ENCODE measurements at regions not wholly inside any gene's neighbourhood (a gene's known extent, or its start where the extent isn't known, plus 50 kb on each side); places are given as distances from the start of the nearest gene placed in this dataset.
A peak's percentile ranks its signal among the peaks of the same experiment; 100 is the strongest.

DNA sequence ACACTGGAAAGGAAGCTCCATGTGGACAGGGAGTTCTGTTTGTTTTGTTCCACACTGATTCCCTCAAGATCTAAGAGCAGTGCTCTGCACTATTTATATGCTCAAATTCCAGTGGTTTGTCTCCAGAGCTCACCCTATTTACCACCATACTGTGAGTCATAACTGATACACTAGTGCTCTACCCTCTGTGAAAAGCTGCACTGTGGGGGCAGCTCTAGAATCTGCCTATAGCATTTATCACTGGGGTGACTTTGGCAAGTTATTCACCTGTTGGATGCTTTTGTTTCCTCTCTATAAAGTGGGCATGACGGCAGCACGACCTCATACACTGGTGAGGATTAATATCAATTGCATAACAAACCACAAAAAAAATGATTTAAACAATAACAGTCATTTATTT is 307.8 kb downstream of the NR2F1-AS1 start:
- no peak for DNase-seq

DNA sequence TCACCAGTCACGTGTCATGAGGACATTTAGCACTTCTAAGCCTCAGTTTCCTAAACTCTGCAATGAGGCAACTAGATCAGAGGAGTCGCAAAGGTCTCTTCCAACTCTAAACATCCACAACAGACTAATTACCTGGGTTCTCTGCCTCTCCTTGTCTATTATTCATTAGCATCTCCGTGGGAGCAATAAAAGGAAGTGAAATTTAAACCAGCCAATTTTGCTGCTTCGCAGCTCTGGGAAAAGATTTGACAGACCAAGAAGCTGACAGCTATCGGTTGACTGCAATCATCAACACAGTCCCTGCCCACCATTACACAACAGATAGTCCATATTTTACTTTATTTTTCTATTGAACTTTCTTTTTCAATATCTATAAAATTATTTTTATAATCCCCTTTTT is 308.9 kb downstream of the NR2F1-AS1 start:
- no peak for DNase-seq

DNA sequence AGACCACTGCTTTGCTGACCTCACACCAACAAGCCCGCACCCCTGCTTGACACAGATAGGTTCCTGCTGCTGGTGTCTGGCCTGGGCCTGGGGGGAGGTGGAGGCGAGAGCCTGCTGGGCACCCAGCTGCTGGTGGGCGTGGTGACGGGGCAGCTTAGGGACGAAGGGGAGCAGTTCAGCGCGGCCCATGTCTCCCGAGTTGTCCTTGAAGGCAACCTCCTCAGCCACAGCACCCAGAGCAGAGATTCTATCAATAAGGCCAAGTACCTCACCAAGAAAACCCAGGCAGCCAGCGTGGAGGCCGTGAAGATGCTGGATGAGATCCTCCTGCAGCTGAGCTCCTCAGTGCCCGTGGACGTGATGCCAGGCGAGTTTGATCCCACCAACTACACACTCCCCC is 313.3 kb downstream of the NR2F1-AS1 start:
- no peak for DNase-seq

DNA sequence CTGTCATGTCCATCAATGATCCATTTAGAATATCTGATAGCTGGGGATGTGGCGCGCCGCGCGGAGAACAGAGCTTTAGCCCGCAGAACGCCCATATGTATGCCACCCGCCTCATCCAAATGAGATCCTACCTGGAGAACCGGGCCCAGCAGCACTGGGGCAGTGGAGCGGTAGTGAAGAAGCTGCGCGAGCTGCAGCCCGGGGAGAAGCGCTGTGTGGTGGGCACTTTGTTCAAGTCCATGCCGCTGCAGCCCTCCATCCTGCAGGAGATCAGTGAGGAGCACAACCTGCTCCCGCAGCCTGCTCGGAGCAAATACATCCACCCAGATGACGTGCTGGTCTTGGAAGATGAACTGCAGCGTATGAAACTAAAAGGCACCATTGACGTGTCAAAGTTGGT is 313.7 kb downstream of the NR2F1-AS1 start:
- no peak for DNase-seq

DNA sequence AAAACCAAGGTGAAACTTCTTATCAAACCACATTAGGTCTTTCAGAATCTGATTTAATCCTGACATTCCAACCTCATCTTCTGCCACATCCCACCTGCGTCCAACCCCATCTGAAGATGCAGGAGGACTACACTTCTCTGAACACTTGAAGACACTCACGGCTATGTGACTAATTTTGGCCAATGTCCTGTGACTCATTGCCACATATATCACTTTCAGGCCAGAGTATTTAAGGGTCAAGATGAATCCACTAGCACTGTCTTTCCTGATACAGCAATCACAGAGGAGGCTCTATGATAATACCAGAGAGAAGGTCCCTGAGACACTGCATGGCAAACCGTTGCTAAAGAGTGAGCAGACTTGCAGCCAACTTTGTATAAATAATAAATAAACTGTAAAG is 323.4 kb downstream of the NR2F1-AS1 start:
- DNase-seq = no peak

DNA sequence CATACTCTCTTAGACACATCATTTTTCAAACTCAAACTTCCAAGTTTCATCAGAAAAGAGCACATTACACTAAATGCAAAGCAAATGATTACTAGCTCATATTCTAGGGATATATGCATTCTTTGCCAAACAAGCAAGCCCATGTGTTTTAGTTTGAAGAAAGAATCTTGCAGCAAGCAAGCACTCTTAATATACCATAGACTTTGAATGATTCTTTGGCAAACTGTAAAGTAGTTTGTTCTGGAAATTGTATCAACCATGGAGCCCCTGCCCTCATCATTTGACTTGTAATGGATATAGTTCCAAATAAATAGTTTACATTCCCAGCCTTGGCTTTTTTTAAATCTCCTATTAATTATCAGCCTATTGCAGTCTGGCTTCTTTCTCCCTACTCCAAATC is 325.2 kb downstream of the NR2F1-AS1 start:
- no peak for DNase-seq

DNA sequence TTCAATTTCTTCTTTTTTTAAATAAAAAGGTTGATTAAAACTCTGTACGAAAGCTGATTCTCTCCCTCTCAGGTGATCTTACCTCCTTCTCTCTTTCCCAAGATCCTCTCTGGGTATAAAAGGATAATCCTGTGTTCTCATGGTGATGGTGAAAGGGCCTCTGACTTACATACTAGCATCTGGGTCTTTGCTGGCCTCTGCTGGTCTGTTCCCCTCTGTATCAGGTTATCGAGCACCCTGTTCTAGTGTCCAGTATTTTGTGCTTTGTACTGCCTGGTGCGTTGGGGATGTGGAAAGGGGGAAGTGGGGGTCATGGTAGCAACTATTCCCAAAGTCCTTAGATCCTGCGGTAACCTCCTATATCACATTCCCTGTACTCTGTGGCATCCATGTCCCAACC is 328.9 kb downstream of the NR2F1-AS1 start:
- no peak for DNase-seq

DNA sequence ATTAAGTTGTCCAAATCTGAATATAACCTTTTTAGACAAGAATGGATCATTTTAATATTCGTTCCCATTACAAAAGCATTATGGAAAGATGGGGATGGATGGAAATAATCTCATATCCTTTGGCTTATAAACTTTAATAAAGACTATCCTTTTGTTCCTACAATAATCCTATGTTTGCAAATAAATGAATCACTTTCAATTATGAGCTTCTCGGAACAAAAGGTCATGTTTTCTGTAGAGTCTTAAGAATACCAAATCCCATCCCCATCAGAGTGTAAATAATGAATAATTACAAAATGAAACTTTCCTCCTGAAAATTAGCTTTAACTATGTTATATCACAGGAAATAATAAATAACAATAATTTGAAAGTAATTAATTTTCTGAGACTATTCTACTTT is 329.7 kb downstream of the NR2F1-AS1 start:
- no peak for DNase-seq

DNA sequence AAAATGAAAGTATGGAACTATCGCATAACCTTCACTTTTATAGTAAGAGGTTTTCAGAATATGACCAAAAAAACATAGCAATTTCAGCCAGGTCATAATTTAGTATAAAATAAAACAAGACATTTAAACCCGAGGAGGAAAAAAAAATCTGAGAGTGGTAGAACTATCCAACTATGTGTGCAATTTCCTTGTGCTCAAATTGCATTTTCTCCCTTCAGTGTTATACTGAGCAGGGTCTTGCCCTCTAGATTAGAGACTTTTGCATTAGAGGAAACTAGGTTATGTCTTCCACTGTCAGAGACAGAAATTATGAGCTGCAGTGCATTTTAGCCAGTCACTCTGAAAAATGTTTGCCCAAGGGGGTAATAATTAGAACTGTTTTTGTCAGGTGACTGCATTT is 330.6 kb downstream of the NR2F1-AS1 start:
- no peak for DNase-seq

DNA sequence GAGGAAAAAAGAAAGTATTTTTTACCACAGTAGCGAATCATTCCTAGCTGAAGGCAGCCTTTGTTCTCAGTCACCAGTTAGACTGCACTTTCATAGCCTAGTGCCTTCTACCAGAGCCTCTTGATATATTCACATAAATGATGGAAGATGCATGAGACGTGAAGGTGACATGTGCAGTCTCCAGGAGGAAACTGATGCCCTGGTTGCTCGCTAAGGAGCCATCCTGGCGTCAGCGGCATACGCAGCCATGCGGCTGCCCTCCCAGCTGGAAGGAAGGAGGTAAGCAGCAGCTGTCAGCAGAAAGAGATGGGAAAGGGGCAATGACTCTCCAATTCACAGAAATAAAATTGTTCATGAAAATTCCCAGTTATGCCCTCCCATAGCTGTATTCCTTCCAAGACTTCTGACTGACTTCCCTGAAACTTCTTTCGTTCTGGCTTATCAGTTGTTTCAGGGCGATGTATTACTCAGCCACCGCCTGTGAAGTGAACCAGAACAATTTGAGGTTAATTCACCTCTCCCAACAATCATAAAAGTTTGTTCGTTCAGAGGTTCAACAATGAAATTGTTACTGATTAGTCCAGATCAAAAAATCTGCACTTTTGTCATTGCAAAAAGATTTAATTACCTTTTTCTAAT is 331.2 kb downstream of the NR2F1-AS1 start:
- no peak for DNase-seq

DNA sequence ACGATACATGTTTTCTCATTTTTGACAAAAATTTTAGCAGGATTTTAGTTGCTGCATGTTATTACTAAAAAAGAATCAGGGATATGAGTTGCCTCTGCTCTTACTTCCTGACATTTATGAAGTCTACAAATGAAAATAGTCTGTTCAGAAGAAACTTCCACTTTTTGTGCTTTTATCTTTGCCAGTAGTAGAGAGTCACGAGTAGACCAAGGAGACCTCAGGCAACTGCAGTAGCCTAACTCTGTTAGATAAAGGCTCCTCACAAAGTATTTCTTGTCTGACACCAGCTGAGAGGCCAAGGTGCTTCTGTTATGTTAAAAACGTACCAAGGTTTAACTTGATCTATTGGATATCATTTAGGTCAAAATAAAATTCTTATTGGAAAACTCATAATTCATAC is 333.9 kb downstream of the NR2F1-AS1 start:
- DNase-seq = no peak

DNA sequence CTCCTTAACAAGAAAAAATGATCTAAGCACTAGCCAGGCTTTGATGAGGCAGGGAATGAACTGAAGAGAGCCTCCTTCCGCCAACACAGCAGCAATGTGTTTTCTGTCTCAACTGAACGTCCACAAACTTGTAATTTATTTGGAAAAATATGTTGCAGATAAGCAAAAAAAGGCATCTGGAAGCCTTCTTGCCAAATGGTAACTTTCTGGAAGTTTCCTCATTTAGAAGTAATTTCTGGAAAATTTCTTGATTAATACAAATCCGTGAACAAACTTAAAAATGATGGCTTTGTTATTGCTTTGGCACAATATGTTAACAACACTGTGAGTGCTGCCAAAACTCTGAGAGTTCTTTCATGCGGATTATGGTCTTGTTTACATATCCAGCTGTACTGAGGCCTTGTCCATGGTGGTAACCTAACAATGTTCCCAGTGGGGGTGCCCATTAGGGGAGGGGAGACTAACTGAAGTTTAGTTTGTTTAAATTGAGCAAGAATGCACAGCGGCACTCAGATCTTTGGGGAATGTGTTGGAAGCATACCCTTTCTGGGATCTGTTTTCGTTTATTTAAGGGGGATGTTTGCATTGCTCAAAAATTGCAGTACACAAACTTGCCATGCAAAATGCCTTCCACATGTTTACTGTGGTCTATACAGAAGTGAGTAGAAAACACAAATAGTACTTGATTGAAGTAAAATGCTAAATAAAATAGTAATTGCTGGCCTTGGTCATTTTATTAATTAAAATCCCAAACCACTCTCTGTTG is 334.7 kb downstream of the NR2F1-AS1 start:
- no peak for DNase-seq

DNA sequence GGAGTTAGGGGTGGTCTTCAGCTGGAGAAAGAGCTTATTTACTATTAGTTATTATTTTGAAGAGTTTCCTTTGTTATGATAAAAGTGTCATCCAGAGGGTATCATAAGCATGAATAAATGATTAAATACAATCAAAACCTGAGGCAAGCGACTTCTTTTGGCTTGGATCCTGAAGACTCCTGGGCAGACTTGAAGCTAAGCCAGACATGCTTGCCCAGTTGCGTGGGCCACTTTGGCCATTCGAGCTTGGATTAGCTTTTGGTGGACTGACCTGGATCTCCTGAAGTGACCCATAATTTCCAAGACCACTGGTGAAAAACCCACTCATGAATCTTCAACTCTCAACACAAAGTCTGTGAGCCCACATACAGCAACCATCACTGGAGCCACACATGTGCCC is 335.8 kb downstream of the NR2F1-AS1 start:
- DNase-seq = no peak

DNA sequence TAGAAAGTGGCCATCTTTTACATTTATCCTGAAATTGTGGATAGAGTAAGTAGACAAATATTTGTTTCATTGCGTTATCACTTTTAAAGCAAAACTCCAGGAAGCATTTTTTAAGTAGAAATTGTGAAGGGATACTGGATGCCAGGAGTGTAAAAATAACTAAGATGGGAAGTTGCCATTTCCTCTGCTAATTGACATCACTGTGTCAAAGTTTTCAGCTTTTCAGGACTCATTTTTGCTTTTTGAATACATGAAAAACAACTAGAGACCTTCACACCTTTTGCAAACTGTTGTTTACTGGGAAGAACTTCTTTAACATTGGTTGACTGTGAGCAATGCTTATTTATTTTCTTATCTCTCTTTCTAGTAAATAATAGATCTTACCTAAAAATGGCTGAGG is 337.5 kb downstream of the NR2F1-AS1 start:
- DNase-seq = no peak

DNA sequence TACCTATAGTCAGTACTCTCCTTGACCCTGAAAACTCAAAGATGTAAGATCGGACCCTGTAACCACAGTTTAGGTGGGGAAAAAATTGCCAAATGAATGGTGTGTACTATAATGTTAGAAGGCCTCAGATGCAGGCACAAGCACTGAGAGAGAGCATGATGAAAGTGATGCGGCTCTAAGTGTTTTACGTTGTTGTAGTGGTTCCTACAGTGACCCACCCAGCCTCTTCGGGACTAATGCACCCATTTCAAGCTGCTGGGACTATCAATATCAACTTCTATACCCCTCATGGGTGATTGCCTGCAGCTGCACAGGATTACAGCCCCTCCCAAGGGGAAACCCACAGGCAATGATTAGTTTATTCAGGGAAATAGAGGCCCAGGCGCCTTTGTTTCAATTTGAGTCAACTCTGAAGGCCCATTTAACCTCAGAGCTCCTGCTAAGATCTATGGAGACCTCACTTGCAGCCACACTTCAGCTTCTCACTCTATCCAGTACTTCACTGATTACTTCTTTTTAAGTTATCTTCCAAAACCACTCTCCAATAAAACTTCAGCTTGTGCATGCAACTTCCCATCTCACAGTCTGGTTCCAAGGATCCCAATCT is 340.7 kb downstream of the NR2F1-AS1 start:
- no peak for DNase-seq

DNA sequence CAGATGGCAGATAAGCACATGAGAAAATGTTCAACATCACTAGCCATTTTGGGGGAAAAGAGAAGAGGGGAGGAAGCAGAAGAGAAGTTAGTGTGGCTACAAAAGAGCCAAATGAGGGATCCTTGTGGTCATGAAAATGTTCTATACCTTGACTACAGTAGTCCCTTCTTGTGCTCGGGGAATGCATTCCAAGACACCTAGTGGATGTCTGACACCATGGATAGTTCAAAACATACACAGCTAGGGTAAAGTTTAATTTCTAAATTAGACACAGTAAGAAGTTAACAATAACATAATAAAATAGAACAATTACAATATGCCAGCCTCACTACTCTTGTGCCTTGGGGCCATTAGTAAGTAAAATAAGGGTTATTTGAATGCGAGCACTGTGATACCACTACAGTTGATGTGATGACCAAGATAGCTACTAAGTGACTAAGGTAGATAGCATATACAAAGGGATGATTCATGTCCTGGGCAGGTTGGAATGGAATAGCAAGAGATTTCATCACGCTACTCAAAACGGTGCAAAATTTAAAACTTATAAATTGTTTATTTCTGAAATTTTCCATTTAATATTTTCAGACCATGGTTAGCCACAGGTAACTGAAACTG is 344.1 kb downstream of the NR2F1-AS1 start:
- DNase-seq = no peak

DNA sequence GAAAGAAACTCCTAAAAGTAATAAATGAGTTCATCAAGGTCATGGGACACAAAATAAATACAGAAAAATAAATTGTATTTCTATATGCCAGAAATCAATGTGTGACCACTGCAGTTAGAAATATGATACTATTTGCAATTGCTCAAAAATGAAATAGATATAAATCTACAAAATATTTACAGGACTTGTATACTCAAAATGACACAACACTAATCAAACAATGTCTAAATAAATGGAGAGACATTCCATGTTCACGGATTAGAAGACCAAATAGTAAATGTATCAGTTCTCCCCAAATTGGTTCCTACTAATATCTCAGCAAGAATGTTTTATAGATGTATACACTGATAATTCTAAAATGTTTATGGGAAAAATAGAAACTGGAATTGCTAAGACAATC is 345.3 kb downstream of the NR2F1-AS1 start:
- no peak for DNase-seq

DNA sequence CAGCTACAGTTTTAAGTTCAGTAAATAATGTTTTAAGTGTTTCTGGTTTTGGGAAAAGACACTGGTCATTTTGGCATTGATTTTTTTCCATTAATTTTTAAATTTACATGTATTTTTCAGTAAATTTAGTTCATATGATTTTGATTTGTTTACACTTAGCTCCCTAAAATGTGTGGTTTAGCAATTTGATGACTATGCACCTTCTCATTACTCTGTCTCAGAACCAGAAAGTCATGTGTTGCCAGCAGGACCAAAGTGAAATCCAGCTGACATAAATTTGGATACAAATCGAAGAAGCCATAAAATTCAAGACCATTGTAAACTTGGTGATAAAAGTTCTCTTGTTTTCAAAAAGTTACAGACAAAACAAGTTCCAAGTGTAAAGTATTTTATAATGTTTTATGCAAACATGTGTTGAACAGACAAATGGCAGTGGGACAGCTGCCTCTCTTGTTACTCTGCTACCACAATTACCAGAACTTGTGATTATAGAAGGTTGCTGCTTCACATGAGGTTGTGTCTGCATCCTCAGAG is 354.8 kb downstream of the NR2F1-AS1 start:
- DNase-seq = no peak

DNA sequence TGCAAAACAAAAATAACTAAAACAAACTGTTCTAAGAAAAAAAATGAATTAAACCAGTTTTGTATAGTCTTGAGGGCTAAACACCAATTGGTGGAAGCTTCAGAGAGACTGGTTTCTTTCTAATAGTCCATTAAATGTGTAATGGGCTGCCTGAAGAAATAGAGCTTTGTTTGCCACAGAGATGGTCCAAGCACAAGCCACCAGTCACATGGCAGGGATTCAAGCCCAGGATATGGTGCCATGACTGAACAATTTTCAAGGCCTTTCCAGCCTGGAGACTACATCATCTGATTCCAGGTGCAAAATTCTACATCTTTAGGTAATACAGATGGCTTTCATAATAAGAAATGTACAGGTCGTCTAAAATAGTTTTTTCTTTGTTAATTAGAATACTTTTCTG is 355.3 kb downstream of the NR2F1-AS1 start:
- no peak for DNase-seq

DNA sequence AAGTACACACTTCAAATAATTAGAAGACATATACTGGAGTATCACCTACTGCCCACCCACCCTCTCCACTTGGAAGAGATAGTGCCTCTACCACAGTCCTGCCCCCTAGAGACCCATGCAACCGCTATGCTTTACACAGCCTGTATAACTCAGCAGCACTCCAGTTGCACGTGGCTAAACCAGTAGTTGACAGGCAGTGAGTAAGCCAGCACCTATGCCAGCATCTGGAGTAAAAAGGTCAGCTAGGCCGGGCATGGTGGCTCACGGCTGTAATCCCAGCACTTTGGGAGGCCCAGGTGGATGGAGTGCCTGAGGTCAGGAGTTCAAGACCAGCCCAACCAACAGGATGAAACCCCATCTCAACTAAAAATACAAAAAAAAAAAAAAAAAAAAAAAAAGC is 356.4 kb downstream of the NR2F1-AS1 start:
- DNase-seq = no peak

DNA sequence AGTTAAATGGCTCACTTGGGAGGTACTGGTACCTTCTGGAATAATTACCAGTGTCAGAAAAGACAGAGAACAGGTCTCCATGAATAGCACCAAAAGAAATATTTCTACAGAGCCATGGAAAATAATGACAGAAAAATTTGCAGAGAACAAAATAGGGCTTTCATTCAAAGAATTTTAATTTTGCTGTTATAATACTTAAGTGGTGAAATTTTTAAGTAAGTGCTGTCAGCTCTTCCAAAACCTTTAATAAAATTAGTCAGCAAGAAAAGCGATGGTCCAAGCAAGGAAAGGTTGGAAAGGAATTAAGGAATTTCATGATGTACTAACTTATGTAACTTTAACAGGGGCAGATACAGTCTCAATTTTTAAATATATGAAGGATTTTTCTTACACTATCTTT is 359.2 kb downstream of the NR2F1-AS1 start:
- DNase-seq = no peak

DNA sequence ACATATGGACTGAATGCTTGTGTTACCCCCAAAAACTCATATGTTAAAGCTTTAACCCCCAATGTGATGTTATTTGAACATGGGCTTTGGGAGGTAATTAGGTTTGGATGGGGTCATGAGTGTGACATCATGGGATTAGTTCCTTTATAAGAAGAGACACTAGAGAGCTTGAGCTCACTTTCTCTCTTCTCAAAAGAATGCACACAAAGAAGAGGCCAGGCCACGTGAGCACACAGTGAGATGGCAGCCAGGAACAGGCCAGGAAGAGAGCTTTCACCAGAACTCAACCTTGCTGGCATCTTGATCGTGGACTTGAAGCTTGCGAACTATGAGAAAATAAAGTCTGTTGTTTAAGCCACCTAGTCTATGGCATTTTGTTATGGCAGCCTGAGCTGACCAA is 360.6 kb downstream of the NR2F1-AS1 start:
- no peak for DNase-seq

DNA sequence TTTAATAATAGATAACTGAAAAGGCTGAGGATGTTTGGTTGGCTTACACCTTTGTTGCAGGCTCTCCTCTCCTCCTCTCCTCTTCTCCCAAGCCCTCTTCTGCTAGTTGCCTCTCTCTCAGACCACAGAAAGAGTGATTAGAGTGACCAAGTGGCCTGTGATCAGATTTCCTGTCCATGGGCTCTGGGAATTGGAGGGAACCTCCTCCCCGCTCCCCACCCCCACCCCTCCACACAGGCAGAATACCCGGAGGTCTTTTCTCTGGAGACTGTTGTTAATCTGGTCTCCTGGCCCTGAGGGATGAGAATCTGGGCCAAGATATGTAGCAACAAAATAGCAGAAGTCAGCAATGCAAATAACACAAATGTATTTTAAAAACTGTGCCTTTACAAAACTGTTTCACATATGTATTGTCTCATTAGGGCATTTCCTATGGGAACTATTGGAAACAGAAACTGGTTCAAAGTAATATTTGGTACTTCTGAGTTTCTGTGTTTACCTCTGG is 361.3 kb downstream of the NR2F1-AS1 start:
- DNase-seq = peak; percentile 63

Measured in islet precursor cell (in vitro differentiated cells).